Kidney (tissue), 13 donors: ENCODE measurements at regions not wholly inside any gene's neighbourhood (a gene's known extent, or its start where the extent isn't known, plus 50 kb on each side); places are given as distances from the start of the nearest gene placed in this dataset.

Experiments
- DNase-seq, 5 donors: peaks; one replicate each; pipeline ENCODE4 v3.0.0-alpha.2; 2013 to 2020
- FAIRE-seq: peaks from 2 replicates; lab custom pipeline; 2012; peaks lifted over from hg19 to GRCh38; lab: Jason Lieb, UNC
- H3K27ac ChIP-seq, 2 donors: one replicate each; pipeline ENCODE4 v1.7.0; 2013; ENCODE audit warnings: low read depth in 2 of 2, low read length in 2 of 2, inconsistent platforms in 1 of 2
- H3K27me3 ChIP-seq: one replicate; pipeline ENCODE4 v1.7.1; 2013; ENCODE audit warnings: low read length, inconsistent platforms; ENCODE audit not compliant: control insufficient read depth, insufficient read depth
- H3K36me3 ChIP-seq, 3 donors: one replicate each; pipeline versions ENCODE4 v1.7.0 to v1.7.1; 2013; ENCODE audit warnings: low read length in 3 of 3, control low read depth in 1 of 3, inconsistent platforms in 1 of 3; ENCODE audit not compliant: insufficient read depth in 3 of 3, control insufficient read depth in 2 of 3
- H3K4me1 ChIP-seq, 3 donors: one replicate each; pipeline versions ENCODE4 v1.7.0 to v1.7.1; 2013; ENCODE audit warnings: low read length in 3 of 3, inconsistent platforms in 1 of 3, low read depth in 1 of 3; ENCODE audit not compliant: control insufficient read depth in 2 of 3, insufficient read depth in 2 of 3
- H3K4me3 ChIP-seq, 3 donors: one replicate each; pipeline versions ENCODE4 v1.7.0 to v1.8.1; 2013; ENCODE audit warnings: low read length in 3 of 3, control low read depth in 1 of 3, inconsistent platforms in 1 of 3
- H3K9ac ChIP-seq, 3 donors: one replicate each; pipeline versions ENCODE4 v1.7.0 to v1.7.1; 2013; ENCODE audit warnings: low read length in 3 of 3, control low read depth in 1 of 3, inconsistent platforms in 1 of 3
- H3K9me3 ChIP-seq, 3 donors: one replicate each; pipeline versions ENCODE4 v1.7.0 to v1.7.1; 2013; ENCODE audit warnings: low read length in 3 of 3, control low read depth in 1 of 3, inconsistent platforms in 1 of 3; ENCODE audit not compliant: control insufficient read depth in 2 of 3, insufficient read depth in 1 of 3
- intact Hi-C: fragments of 100-400 bp; cut with DNase I; formaldehyde crosslinking; loops from one replicate; pipeline ENCODE4 v1.11.1; 2022
- TF ChIP-seq, protein P1 (sequence below): IDR thresholded peaks from 3 replicates; pipeline ENCODE4 v1.5.1; 2012; ENCODE audit warnings: mild to moderate bottlenecking, moderate library complexity, borderline replicate concordance; ENCODE audit not compliant: insufficient read depth; ENCODE audit errors: extremely low read depth
- donor health status: control.
- donor health status: control.
- donor health status: control.
- donor health status: control.
- donor health status: control.
- donor health status: DM: yes; HTN: yes; CAD: no.
- donor health status: Normal renal cell carcinoma (clear cell type).

DNA sequence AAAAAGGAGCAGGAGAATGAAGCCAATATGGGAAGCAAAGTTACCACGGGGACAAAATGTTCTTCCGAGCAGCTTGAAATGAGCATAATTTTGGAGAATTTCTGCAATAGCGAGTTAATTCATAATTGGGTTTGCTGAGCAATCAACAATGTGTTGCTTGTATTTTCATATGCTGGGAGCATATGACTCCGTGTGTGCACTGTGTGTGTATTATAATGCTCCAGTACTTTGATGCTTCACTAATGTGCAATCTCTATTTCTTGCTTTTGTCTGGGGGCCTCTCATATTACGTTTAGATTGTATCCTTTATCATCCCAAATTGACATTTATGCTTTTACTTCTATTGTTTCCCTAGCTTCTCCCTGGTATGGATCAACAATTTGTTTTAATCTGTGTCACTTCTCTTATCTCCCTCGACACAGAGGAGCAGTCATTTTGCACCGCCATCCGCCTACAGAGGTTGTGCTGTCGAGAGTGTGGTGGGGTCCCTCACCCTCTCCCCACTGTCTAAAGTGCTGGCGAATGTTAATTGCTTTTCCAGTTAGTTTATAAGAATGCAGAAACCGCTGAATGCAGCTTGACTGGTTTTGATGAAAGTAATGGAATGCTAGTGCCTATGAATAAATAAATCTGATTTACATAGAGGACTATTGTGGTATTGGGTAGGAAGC, 372.5 kb upstream of the WWC1 start:
- peaks cover 0 to 2% (median 0%) of the 10 kb centered on the region in 3 donors for H3K4me1 ChIP-seq
- no peak for FAIRE-seq
- TF ChIP-seq, protein P1, sequence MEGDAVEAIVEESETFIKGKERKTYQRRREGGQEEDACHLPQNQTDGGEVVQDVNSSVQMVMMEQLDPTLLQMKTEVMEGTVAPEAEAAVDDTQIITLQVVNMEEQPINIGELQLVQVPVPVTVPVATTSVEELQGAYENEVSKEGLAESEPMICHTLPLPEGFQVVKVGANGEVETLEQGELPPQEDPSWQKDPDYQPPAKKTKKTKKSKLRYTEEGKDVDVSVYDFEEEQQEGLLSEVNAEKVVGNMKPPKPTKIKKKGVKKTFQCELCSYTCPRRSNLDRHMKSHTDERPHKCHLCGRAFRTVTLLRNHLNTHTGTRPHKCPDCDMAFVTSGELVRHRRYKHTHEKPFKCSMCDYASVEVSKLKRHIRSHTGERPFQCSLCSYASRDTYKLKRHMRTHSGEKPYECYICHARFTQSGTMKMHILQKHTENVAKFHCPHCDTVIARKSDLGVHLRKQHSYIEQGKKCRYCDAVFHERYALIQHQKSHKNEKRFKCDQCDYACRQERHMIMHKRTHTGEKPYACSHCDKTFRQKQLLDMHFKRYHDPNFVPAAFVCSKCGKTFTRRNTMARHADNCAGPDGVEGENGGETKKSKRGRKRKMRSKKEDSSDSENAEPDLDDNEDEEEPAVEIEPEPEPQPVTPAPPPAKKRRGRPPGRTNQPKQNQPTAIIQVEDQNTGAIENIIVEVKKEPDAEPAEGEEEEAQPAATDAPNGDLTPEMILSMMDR = no peak
- no peak overlapping the region for H3K9ac ChIP-seq
- no peaks in the 10 kb centered on the region for H3K27me3 ChIP-seq
- no peak overlapping the region for H3K4me3 ChIP-seq
- no peaks in the 10 kb centered on the region for H3K36me3 ChIP-seq
- no peak overlapping the region for H3K27ac ChIP-seq
- intact Hi-C loops = no loop called here
- DNase-seq = peak in 3 of 5 donors; percentile 32 to 75 (median 70)
- no peaks in the 10 kb centered on the region for H3K9me3 ChIP-seq

DNA sequence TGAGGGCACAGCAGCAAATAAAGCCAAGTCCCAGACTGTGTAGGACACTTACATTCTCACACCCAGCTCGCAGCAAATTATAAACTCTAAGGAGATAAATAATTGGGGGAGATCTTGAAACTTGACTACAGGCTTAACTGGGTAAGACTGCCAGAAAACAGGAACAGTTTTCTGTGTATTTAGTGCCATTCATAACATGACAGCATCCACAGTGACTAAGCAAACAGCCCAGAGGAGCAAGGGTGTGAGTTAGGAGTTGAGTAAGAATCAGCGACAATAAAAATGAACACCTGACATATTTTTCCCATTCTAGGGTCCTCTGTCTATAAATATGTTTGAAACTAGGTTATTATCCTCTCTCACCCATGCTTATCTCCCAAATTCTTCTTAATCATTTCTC, 370.9 kb upstream of the WWC1 start:
- H3K4me1 ChIP-seq = peaks cover 0 to 2% (median 0%) of the 10 kb centered on the region in 3 donors
- no peak overlapping the region for H3K9ac ChIP-seq
- FAIRE-seq = no peak
- no peak for DNase-seq
- TF ChIP-seq, protein P1 = no peak
- intact Hi-C loops = no loop called here
- no peak overlapping the region for H3K27ac ChIP-seq
- no peaks in the 10 kb centered on the region for H3K36me3 ChIP-seq
- H3K4me3 ChIP-seq = no peak overlapping the region
- H3K27me3 ChIP-seq = no peaks in the 10 kb centered on the region
- no peaks in the 10 kb centered on the region for H3K9me3 ChIP-seq

DNA sequence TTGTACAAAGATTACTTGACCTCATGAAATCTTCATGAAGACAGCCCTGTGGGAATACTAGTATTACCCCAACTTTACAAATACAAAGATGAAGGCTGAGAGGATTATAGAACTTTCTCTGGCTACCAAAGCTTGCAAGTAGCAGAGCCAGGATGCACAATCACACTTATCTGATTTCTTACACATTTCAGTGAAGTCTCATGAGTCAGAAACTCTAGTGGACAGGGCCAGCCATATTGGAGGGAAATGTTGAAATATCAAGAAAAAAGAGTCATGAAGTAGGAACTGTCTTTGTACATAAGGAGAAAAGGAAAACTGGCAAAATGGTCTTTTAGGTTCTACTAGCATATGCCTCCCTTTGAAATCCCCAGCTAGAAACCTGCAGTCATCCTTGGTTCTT, 369.6 kb upstream of the WWC1 start:
- no peaks in the 10 kb centered on the region for H3K9me3 ChIP-seq
- intact Hi-C loops = no loop called here
- H3K9ac ChIP-seq = no peak overlapping the region
- TF ChIP-seq, protein P1 = no peak
- no peak overlapping the region for H3K27ac ChIP-seq
- H3K27me3 ChIP-seq = no peaks in the 10 kb centered on the region
- H3K4me3 ChIP-seq = no peak overlapping the region
- no peak for FAIRE-seq
- H3K36me3 ChIP-seq = no peaks in the 10 kb centered on the region
- no peak for DNase-seq
- peaks cover 0 to 2% (median 0%) of the 10 kb centered on the region in 3 donors for H3K4me1 ChIP-seq
